ENCODE measurements at regions not wholly inside any gene's neighbourhood (a gene's known extent, or its start where the extent isn't known, plus 50 kb on each side); places are given as distances from the start of the nearest gene placed in this dataset.

DNA sequence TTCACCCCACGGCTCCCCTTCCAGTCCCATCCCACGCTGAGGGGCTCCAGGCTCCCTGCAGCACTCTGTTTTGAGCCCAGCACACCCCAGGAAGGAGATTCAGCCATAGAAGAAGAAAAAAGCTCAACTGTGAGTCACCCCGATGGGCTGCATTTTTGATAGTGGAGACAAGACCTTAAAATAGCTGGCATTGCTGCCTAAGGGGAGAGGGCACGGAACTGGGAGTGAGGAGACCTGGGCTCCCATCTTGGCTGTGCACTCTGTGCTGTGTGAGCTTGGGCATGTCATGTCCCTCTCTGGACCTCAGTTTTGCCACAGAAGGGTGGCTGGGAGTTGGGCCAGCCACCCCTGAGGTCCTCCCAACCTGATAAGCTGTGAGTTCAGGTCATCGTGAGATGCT, 57.2 kb upstream of the SMAD6 start:
- TF ChIP-seq, protein P1, sequence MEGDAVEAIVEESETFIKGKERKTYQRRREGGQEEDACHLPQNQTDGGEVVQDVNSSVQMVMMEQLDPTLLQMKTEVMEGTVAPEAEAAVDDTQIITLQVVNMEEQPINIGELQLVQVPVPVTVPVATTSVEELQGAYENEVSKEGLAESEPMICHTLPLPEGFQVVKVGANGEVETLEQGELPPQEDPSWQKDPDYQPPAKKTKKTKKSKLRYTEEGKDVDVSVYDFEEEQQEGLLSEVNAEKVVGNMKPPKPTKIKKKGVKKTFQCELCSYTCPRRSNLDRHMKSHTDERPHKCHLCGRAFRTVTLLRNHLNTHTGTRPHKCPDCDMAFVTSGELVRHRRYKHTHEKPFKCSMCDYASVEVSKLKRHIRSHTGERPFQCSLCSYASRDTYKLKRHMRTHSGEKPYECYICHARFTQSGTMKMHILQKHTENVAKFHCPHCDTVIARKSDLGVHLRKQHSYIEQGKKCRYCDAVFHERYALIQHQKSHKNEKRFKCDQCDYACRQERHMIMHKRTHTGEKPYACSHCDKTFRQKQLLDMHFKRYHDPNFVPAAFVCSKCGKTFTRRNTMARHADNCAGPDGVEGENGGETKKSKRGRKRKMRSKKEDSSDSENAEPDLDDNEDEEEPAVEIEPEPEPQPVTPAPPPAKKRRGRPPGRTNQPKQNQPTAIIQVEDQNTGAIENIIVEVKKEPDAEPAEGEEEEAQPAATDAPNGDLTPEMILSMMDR (IDR thresholded peaks at IDR 0.05), result no peak
- no peak for TF ChIP-seq POLR2A (IDR thresholded peaks at IDR 0.05)
